ENCODE measurements at regions not wholly inside any gene's neighbourhood (a gene's known extent, or its start where the extent isn't known, plus 50 kb on each side); places are given as distances from the start of the nearest gene placed in this dataset.

- Histone ChIP-seq H3K27me3 (no peaks in the 10 kb centered on the region), H3K27ac (no peak overlapping the region), H3K4me3 (no peak overlapping the region), H3K4me1 (no peaks in the 10 kb centered on the region), H3K9me3 (no peaks in the 10 kb centered on the region), H3K36me3 (replicated peaks in 1 of 2; ENCODE audit: insufficient read depth in 1 of 2, low read depth in 2 of 2) (no peaks in the 10 kb centered on the region)
- ATAC-seq (no peak), DNase-seq (no peak)
- intact Hi-C loops (cut with DNase I) = no loop called here
- no peak for TF ChIP-seq POLR2A (IDR thresholded peaks at IDR 0.05)
- TF ChIP-seq CTCF (IDR thresholded peaks at IDR 0.05) = no peak
Observed at GRCh38 chr2:143830476-143830875, 689.4 kb downstream of the ZEB2 start.

- DNase-seq (no peak), ATAC-seq (no peak)
- Histone ChIP-seq H3K36me3 (replicated peaks in 1 of 2; ENCODE audit: insufficient read depth in 1 of 2, low read depth in 2 of 2) (no peaks in the 10 kb centered on the region), H3K27me3 (no peaks in the 10 kb centered on the region), H3K27ac (no peak overlapping the region), H3K9me3 (no peaks in the 10 kb centered on the region), H3K4me1 (no peaks in the 10 kb centered on the region), H3K4me3 (no peak overlapping the region)
- 60 to 74% methylated on average over 3 of the region's 3 CpGs for WGBS, 2 donors
- intact Hi-C loops (cut with DNase I) = no loop called here
- TF ChIP-seq CTCF (IDR thresholded peaks at IDR 0.05) (no peak), POLR2A (IDR thresholded peaks at IDR 0.05) (no peak)
Observed at GRCh38 chr2:143828763-143829537, 691.0 kb downstream of the ZEB2 start.

- TF ChIP-seq CTCF (IDR thresholded peaks at IDR 0.05) (no peak), POLR2A (IDR thresholded peaks at IDR 0.05) (no peak)
- Histone ChIP-seq H3K4me3 (no peak overlapping the region), H3K9me3 (no peaks in the 10 kb centered on the region), H3K27me3 (no peaks in the 10 kb centered on the region), H3K27ac (no peak overlapping the region), H3K4me1 (no peaks in the 10 kb centered on the region), H3K36me3 (replicated peaks in 1 of 2; ENCODE audit: insufficient read depth in 1 of 2, low read depth in 2 of 2) (no peaks in the 10 kb centered on the region)
- ATAC-seq (no peak), DNase-seq (no peak)
- intact Hi-C loops (cut with DNase I) = no loop called here
- WGBS, 2 donors = 58 to 66% methylated on average over 3 of the region's 3 CpGs
Observed at GRCh38 chr2:143824791-143825190, 695.1 kb downstream of the ZEB2 start.

- TF ChIP-seq CTCF (IDR thresholded peaks at IDR 0.05) (no peak), POLR2A (IDR thresholded peaks at IDR 0.05) (no peak)
- WGBS, 2 donors = 73 to 77% methylated on average over 2 of the region's 2 CpGs
- no peaks in the 10 kb centered on the region for H3K9me3 ChIP-seq
- intact Hi-C loops (cut with DNase I) = no loop called here
- H3K36me3 ChIP-seq (replicated peaks in 1 of 2; ENCODE audit: insufficient read depth in 1 of 2, low read depth in 2 of 2) = no peaks in the 10 kb centered on the region
- no peak overlapping the region for H3K27ac ChIP-seq
- DNase-seq (no peak), ATAC-seq (no peak)
- no peak overlapping the region for H3K4me3 ChIP-seq
- H3K27me3 ChIP-seq = no peaks in the 10 kb centered on the region
- no peaks in the 10 kb centered on the region for H3K4me1 ChIP-seq
Observed at GRCh38 chr2:143823876-143824275, 694.7 kb downstream of the ARHGAP15 start.

GRCh38 chr2:143823296-143823695 is 694.1 kb downstream of the ARHGAP15 start:
- no peaks in the 10 kb centered on the region for H3K9me3 ChIP-seq
- DNase-seq (no peak), ATAC-seq (no peak)
- no peaks in the 10 kb centered on the region for H3K27me3 ChIP-seq
- TF ChIP-seq POLR2A (IDR thresholded peaks at IDR 0.05) (no peak), CTCF (IDR thresholded peaks at IDR 0.05) (no peak)
- H3K36me3 ChIP-seq (replicated peaks in 1 of 2; ENCODE audit: insufficient read depth in 1 of 2, low read depth in 2 of 2) = no peaks in the 10 kb centered on the region
- H3K4me1 ChIP-seq = no peaks in the 10 kb centered on the region
- intact Hi-C loops (cut with DNase I) = no loop called here
- WGBS, 2 donors = 66 to 73% methylated on average over 2 of the region's 2 CpGs
- no peak overlapping the region for H3K4me3 ChIP-seq
- H3K27ac ChIP-seq = no peak overlapping the region
